Neutrophil (primary cell): ENCODE measurements at regions not wholly inside any gene's neighbourhood (a gene's known extent, or its start where the extent isn't known, plus 50 kb on each side); places are given as distances from the start of the nearest gene placed in this dataset.

Experiments used
- H3K27ac ChIP-seq: fragments of 200-600 bp; sonication (generic); 2 replicates; pipeline ENCODE4 v1.5.1; 2016; ENCODE audit warnings: mild to moderate bottlenecking, moderate library complexity
- H3K27me3 ChIP-seq: fragments of 200-600 bp; sonication (generic); 2 replicates; pipeline ENCODE4 v1.6.0; 2016; ENCODE audit warnings: mild to moderate bottlenecking
- H3K36me3 ChIP-seq: fragments of 200-600 bp; sonication (generic); 2 replicates; pipeline ENCODE4 v1.5.1; 2017
- H3K4me1 ChIP-seq, 2 experiments: fragments of 200-600 bp in 1 of 2; sonication (generic) in 1 of 2; 1 replicate in 1 of 2; 2 replicates in 1 of 2; pipeline versions ENCODE4 v1.5.1 to v1.6.1; 2013 to 2016; ENCODE audit warnings: low read depth in 1 of 2, low read length in 1 of 2, mild to moderate bottlenecking in 1 of 2, moderate library complexity in 1 of 2; ENCODE audit not compliant: control insufficient read depth in 1 of 2, insufficient read depth in 1 of 2
- H3K4me3 ChIP-seq, 2 experiments: fragments of 200-600 bp in 1 of 2; sonication (generic) in 1 of 2; 1 replicate in 1 of 2; 2 replicates in 1 of 2; pipeline ENCODE4 v1.5.1; 2013 to 2016; ENCODE audit warnings: low read depth in 1 of 2, low read length in 1 of 2, mild to moderate bottlenecking in 1 of 2, moderate library complexity in 1 of 2
- H3K9me3 ChIP-seq: fragments of 200-600 bp; sonication (generic); 2 replicates; pipeline ENCODE4 v1.5.1; 2016
- TF ChIP-seq, protein P1 (sequence below): fragments of 200-600 bp; sonication (generic); IDR thresholded peaks from 2 replicates; pipeline ENCODE4 v1.5.1; 2016; ENCODE audit warnings: antibody characterized with exemption

DNA sequence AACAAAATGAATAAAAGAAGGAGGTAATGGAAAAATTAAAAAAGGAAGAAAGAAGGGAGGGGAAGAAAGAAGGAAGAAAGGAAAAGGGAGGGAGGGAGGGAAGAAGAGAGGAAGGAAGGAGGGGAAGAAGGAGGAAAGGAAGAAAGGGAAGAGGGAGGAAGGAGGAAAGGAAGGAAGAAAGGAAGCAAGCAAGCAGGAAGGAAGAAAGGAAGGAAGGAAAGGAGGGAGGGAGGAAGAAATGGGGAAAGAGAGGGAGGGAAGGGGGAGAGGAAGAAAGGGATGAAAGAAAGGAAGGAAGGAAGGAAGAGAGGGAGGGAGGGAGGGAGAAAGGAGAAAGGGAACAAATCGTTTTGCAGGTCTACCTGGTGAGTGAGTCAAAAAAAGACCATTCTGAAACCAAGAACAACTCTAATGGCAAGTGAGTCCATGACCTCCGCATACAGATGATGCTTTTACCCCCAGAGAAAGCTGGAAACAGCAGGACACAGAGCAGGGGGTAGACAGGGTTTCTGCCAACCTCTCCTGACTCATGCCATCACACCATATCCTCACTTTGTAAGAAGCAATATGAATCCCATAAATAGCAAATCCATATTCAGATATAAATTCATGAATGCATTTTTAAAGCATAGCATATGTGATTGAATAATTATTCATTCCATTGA lies 1112.9 kb upstream of the AUTS2 start:
- H3K27me3 ChIP-seq: no peaks in the 10 kb centered on the region
- TF ChIP-seq, protein P1, sequence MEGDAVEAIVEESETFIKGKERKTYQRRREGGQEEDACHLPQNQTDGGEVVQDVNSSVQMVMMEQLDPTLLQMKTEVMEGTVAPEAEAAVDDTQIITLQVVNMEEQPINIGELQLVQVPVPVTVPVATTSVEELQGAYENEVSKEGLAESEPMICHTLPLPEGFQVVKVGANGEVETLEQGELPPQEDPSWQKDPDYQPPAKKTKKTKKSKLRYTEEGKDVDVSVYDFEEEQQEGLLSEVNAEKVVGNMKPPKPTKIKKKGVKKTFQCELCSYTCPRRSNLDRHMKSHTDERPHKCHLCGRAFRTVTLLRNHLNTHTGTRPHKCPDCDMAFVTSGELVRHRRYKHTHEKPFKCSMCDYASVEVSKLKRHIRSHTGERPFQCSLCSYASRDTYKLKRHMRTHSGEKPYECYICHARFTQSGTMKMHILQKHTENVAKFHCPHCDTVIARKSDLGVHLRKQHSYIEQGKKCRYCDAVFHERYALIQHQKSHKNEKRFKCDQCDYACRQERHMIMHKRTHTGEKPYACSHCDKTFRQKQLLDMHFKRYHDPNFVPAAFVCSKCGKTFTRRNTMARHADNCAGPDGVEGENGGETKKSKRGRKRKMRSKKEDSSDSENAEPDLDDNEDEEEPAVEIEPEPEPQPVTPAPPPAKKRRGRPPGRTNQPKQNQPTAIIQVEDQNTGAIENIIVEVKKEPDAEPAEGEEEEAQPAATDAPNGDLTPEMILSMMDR: no peak
- H3K36me3 ChIP-seq: no peaks in the 10 kb centered on the region
- H3K27ac ChIP-seq: no peak overlapping the region
- H3K9me3 ChIP-seq: no peaks in the 10 kb centered on the region
- no peaks in the 10 kb centered on the region for H3K4me1 ChIP-seq
- no peak overlapping the region for H3K4me3 ChIP-seq

DNA sequence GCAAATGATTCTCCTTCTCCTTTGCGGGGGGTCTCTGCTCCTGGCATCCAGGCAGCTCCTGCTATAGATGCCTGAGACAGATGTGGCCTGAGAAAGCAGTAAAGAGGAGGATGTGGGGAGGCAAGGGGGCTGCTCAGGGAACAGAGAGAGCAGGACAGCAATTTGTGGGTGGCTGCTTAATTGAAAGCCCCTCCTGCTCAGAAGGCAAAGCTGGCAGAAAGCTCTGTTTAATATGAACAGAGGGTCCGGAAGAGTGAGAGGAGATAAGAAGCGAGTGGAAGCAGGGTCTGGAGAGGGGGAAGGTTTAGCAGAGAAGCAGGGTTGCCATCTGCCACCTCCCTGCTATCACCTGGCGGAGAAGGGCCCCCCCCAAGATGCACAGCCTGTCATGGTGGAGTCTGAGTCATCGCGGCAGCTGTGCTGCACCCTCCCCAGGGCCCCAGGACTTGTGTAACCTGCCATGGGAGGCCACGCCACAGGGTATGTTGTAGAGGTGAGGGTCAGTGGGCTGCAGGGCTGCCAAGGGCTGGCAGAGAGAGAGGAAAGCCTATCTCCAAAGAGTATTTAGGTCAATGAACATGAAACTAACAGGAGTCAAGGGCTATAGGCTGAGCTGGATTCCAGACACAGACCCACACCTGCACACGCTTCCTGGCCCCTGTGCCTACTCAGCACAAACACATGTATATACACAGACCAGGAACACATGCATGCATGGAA lies 1109.8 kb upstream of the AUTS2 start:
- no peaks in the 10 kb centered on the region for H3K9me3 ChIP-seq
- no peaks in the 10 kb centered on the region for H3K36me3 ChIP-seq
- H3K27me3 ChIP-seq: no peaks in the 10 kb centered on the region
- H3K4me3 ChIP-seq: no peak overlapping the region
- no peak overlapping the region for H3K27ac ChIP-seq
- H3K4me1 ChIP-seq: no peaks in the 10 kb centered on the region
- TF ChIP-seq, protein P1: no peak

DNA sequence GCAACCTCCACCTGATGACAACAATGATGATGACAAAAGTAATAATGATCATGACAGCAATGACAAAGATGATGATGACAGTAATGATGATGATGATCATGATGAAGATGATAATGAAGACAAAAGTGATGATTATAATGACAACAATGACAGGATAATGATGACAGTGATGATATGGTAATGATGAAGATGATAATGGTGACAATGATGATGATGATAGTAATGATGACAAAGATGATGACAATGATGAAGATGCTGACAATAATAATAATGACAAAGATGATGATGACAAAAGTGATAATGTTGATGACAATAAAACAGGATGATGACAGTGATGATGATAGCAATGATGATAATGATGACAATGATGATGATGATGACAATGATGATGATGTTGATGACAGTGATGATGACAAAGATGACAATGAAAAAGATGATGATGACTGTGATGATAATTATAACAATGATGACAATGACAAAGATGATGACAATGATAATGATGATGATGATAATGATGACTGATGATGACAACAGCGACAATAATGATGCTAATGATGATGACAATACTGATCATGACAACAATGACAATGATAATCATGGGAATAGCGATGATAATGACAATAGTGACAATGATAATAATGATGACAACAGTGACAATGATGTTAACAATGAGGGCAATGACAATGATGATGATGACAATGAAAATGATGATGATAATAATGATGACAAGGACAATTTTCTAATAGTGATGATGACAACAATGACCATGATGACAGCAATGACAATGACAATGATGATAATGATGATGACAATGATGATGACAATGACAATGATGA lies 1106.5 kb upstream of the AUTS2 start:
- no peaks in the 10 kb centered on the region for H3K4me1 ChIP-seq
- no peaks in the 10 kb centered on the region for H3K27me3 ChIP-seq
- H3K9me3 ChIP-seq: no peaks in the 10 kb centered on the region
- TF ChIP-seq, protein P1: no peak
- no peak overlapping the region for H3K4me3 ChIP-seq
- no peaks in the 10 kb centered on the region for H3K36me3 ChIP-seq
- H3K27ac ChIP-seq: no peak overlapping the region

DNA sequence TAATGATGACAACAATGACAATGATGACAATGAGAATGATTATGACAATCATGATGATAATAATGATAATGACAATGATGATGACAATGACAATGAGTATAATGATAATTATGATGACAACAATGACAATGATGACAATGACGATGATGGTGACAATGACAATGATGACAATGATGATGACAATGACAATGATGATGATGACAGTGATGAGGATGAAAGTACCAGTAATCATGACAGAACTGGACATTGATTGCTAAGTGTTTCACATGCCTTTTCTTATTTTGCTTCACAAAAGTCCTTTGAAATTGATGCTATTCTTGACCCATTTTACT lies 1106.0 kb upstream of the AUTS2 start:
- H3K36me3 ChIP-seq: no peaks in the 10 kb centered on the region
- H3K27me3 ChIP-seq: no peaks in the 10 kb centered on the region
- no peak overlapping the region for H3K27ac ChIP-seq
- TF ChIP-seq, protein P1: no peak
- H3K4me1 ChIP-seq: no peaks in the 10 kb centered on the region
- H3K9me3 ChIP-seq: no peaks in the 10 kb centered on the region
- no peak overlapping the region for H3K4me3 ChIP-seq

DNA sequence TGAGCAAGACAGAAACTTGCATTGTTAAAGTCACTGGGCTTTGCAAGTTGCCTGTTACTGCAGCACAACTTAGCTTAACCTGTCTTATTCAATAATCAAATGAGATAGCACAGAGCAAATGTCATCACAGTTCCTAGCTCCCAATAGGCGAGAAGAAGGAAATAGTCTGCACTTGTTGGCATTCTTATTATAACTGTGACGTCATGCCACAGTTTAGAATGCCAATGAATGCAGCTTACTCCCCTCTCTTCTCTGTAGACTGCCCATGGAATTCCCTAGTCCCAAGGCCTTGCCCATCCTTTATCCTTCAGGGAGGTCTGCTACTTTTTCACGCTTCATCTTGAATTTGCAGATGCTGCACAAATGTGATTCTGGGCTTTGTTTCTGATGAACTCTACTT lies 1094.9 kb upstream of the AUTS2 start:
- TF ChIP-seq, protein P1: no peak
- Histone ChIP-seq H3K36me3 (no peaks in the 10 kb centered on the region), H3K4me1 (no peaks in the 10 kb centered on the region), H3K27ac (no peak overlapping the region), H3K4me3 (no peak overlapping the region), H3K27me3 (no peaks in the 10 kb centered on the region), H3K9me3 (no peaks in the 10 kb centered on the region)
